T47D (cell line): ENCODE measurements at regions not wholly inside any gene's neighbourhood (a gene's known extent, or its start where the extent isn't known, plus 50 kb on each side); places are given as distances from the start of the nearest gene placed in this dataset.

Source experiments
- DNase-seq, 2 experiments: peaks; one replicate each; pipeline versions ENCODE4 v3.0.0 to v3.0.0-alpha.2; 2011 to 2012; ENCODE audit warnings: low read depth in 1 of 2, low spot score in 1 of 2
- JUND ChIP-seq: IDR thresholded peaks from 2 replicates; pipeline ENCODE4 v1.6.1; 2012; ENCODE audit warnings: low read depth
- in situ Hi-C: cut with HindIII; loops from 2 replicates; pipeline ENCODE4 v1.10.0; 2016; ENCODE audit warnings: low sequenced_read_pairs, low pct_unique_long_range_greater_than_20kb

DNA sequence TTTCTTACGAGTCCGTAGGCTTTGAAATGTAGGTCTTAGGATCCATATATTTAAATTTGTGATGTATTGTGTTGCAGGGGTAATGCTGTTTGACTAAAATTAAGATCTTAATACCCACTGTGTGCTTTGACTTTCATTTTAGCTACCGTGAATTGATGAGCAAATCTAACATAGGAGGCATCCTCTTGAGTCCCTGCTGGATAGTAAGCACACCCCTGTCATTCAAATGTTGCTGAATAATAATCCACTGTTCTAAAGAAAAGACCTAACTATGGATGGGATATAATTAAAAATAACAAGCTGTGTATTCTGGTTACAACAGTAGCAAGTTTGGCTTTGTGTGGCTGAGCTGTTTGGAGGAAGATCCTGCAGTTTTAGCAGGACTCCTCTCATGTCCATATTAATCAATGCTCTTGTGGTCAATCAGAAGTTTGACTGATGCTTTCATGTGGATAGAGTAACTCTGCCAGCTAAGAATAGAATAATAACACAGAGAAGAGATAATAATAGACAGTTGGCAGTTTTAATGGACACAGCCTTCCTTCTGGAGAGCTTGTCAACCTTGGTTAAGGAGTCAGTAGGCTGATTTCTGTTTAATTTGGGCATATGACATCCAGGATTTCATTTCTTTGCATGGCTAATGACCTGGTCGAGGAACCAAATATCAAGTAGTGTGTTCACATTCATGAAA is 148.1 kb upstream of the MIS18BP1 start:
- TF ChIP-seq JUND = no peak
- in situ Hi-C loops = no loop called here
- DNase-seq = no peak

DNA sequence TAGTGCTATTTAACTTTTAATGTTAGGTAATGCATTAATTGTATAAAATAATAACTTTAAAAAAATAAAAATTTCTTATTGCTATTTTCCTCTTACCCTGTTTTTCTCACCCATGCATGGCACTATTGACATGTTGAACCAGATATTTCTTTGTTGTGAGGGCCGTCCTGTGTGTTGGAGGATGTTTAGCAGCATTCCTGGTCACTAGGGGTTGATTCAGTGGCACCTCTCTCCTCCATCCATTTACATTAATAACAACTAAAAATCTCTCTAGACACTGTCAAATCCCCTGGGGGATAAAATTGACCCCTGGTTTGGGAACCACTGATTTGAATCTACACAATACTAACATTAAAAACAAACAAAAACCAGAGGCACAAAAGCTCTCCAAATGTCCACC is 147.5 kb upstream of the MIS18BP1 start:
- no peak for TF ChIP-seq JUND
- in situ Hi-C loops = no loop called here
- DNase-seq = peak in 1 of 2 experiments; percentile 3

DNA sequence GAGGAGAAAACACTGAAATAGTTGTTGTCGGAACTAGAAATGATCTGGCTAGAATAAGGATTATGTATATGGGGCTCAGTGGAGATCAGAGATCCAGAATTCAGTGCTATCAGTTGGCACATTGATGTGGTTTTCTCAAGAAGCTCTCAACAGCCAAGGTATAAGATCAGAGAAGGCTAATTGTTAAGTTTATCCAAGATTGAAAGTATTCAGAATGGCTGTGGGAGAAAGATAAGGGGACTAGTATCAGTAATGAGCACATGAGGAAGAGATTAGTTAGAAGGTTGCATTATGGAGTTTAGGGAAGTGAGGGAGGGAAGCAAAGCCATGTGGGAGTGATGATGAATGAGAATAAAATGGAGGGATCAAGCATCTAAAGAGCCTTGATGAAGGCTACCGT is 128.1 kb upstream of the MIS18BP1 start:
- DNase-seq = no peak
- TF ChIP-seq JUND = no peak
- in situ Hi-C loops = no loop called here

DNA sequence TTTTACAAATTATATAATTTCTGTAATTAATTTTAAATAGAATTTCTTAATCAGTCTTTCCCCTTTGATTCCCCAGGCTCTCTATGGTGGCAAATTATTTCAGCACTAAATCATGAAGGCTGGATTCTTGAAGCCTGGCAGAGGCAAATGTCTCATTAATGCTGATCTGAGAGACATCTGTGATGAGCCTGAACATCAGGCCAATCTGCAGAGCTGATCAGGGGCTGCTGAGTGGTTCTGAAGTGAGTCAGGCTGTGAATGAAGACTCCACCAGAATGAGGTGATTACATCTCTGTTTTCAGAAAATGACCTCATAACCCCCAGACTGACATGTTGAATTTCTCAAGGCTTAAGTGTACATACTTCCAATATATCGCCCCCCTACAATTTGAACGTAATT is 124.2 kb upstream of the MIS18BP1 start:
- no peak for TF ChIP-seq JUND
- DNase-seq = no peak
- in situ Hi-C loops = no loop called here

DNA sequence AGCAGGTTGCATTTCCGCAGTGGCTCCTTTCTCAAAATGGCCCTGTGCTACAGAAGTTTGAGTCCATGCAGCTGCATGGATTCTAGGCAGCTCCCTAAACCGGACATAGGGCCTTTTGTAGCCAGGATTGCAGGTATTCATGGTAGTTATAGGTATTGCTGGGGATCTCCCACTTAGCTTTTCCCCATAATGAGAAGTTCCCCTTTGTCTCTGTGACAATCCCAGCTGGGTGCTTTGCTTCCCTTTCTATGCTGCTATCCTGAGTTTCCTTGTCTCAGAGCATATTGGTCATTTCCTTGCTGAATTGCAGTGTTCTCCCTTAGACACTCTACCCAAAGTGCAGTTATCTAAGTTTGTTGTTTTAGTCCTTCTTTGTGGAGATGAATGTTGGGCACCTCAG is 120.9 kb upstream of the MIS18BP1 start:
- no peak for DNase-seq
- in situ Hi-C loops = no loop called here
- no peak for TF ChIP-seq JUND

DNA sequence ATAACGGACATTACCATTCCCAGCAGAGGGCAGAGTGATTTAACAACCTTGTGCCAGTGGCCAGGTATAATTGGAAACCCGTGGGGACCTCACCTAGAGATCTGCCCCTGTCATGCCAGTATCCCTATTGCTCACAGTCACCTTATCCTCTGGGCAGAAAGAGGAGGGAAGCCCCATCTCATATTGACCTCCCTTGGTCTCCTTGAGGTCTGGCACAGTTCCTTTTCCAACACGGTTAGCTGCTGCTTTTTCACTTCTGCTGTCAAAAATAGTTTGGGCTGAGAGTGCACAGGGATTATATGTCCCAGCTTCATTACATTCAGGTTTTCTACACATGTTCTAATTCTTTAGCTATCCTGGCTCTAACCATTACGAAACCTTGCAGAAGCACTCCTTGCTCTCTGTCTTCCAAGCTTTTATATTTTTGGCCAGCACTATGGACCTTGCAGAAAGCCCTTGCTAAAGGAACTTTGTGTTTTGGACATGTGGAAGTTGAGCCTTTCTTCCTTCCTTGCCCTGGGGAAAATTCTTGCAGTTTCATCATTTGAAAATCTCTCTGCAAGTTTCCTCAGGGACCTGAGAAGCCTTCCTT is 111.7 kb upstream of the MIS18BP1 start:
- in situ Hi-C loops = no loop called here
- DNase-seq = peak in 1 of 2 experiments; percentile 39
- TF ChIP-seq JUND = no peak

DNA sequence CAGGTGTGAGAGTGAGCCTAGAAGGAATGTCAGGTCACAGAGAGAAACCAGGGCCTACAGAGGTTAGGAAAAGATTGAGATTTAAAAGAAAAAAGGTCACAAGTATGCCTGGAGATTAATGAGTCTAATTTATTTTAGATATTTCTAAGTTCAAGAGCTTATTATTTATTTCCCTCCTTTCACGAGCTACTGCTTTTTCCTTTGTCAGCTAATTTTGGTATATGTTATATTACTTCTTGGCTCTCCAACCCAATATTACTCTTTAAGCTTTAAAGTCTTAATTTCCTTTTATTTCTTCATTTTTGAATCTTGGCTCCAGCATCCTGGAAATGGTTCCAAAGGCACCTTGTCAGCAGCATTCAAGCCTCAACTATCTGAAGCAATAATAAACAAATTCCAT is 109.5 kb upstream of the MIS18BP1 start:
- in situ Hi-C loops = no loop called here
- no peak for TF ChIP-seq JUND
- DNase-seq = no peak

DNA sequence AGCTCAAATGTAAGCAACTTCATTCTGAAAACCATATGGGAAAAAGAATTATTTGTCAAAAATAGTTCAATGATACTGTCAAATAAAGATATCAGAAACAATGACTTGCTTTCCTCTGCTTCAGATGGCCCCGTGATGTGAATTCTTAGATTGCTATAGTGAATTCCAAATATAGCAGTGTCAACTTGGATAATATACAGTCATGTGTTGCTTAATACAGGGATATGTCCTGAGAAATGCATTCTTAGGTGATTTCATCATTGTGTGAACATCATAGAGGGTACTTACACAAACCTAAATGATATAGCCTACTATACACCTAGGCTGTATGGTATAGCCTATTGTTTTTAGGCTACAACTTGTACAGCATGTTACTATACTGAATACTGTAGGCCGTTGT is 108.7 kb upstream of the MIS18BP1 start:
- TF ChIP-seq JUND = no peak
- DNase-seq = no peak
- in situ Hi-C loops = no loop called here

DNA sequence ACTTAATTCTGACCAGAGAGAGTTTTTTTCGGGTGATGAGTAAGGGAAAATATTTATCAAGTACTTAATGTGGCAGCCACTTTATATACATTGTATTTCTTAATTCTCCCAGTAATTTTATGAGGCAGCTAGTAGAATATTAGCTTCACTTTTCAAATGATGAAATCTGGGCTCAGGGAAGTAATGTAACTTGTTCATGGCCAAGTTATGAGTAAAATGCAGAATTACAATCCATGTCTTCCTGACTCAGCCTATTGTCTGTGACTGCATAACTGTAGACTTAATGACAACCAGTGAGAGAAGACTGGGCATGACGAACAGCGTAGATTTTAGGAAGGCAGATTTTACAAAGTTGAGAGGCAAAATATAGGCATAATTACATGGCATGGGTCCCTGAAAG is 106.7 kb upstream of the MIS18BP1 start:
- no peak for DNase-seq
- in situ Hi-C loops = no loop called here
- TF ChIP-seq JUND = no peak

DNA sequence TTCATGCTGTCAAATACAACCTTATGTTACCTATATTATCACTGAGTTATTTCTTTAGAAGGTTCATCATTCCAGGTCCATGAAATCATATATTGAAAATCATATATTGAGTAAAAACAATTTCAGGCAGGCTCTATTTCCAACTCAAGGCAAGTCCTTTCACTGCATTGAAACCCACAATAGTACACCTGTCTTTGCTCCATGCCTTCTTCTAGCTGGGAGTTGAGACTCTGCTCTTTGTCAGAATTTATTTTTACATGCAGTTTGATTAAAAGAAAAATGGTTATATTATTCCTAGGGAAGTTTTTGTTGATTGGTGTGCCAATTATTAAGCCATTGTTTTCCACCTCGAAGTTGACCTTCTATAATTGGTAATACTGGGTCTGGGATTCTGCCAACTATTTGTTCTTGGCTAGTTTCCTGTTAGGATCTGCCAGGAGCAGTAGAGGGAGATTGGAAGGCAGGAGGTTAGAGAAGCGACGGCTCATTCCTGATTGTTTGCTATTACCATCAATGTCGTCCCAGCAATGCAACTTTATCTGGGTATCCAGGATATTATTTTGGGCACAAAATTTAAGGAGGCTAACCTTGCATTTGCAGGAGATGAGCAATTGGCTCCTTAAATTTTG is 79.5 kb upstream of the MIS18BP1 start:
- TF ChIP-seq JUND = no peak
- in situ Hi-C loops = no loop called here
- peak in 1 of 2 experiments; percentile 10 for DNase-seq

DNA sequence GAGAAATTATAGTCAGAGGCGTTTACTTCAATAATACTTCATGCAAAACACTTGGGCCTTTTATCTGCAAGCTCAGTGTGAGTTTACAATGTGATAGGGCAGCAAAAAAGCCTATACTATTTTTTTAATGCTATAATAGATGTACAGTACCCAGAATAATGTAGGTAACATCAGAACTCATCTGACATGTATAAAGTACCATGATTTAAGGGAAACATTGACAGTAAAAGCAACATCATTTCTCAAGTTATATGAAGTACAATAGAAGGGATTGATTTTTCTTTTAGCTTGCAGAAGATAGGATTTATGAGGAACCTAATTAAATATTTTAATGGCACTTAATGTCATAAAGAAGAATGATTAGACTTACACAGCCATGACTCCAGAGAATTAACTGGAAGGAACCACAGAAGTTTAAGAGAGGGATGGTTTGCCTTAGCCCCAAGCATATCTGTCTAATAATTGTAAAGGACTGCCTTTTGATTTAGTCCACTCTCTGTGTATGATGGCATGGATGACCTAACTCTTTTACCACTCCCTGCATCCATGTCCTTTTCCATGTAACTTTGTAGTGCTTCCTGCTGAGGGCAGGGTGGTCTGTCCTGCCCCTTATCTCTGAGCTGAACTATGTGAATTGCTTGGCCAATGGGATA is 55.9 kb upstream of the MIS18BP1 start:
- TF ChIP-seq JUND = no peak
- in situ Hi-C loops = no loop called here
- DNase-seq = no peak
